T47D (cell line): ENCODE measurements at regions not wholly inside any gene's neighbourhood (a gene's known extent, or its start where the extent isn't known, plus 50 kb on each side); places are given as distances from the start of the nearest gene placed in this dataset.
"Not testable (repeated sequence)": the region's sequence is repeated elsewhere in the genome, so short reads cannot be mapped to it uniquely, and the experiment has no call there.

Experiments used
- DNase-seq, 2 experiments: peaks; one replicate each; pipeline versions ENCODE4 v3.0.0 to v3.0.0-alpha.2; 2011 to 2012; ENCODE audit warnings: low read depth in 1 of 2, low spot score in 1 of 2
- JUND ChIP-seq: IDR thresholded peaks from 2 replicates; pipeline ENCODE4 v1.6.1; 2012; ENCODE audit warnings: low read depth
- in situ Hi-C: cut with HindIII; loops from 2 replicates; pipeline ENCODE4 v1.10.0; 2016; ENCODE audit warnings: low sequenced_read_pairs, low pct_unique_long_range_greater_than_20kb

DNA sequence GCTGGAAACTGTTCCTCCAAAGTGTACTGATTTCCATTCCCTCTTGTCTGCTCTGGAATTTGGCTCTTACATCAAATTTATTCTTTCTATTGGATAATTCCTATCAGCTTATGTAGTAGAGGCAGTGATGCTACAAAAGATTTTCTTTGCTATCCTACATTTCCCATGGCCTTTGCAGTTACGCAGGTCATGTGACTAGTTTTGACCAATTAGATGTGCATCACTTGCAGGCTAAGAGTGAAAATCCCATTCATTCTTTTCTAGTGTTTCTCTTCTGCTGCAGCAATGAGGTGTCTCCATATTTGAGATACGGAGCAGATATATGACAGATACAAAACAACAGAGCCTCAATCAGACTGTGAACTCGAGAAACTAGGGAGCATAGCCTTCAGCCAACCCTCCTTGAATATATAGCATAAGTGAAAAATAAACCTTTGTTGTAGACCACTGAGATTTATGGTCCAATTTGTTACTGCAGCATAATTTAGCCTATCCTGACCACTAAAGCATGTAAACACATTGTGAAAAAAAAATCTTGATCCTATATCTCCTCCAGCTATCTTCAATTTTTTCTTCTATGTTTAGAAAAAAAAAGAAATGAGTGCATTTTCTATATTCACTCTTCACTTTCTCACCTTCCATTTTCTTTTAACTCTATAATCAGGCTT, 102.0 kb downstream of the HNMT start:
- DNase-seq, result no peak
- in situ Hi-C loops, result no loop called here
- no peak for TF ChIP-seq JUND

DNA sequence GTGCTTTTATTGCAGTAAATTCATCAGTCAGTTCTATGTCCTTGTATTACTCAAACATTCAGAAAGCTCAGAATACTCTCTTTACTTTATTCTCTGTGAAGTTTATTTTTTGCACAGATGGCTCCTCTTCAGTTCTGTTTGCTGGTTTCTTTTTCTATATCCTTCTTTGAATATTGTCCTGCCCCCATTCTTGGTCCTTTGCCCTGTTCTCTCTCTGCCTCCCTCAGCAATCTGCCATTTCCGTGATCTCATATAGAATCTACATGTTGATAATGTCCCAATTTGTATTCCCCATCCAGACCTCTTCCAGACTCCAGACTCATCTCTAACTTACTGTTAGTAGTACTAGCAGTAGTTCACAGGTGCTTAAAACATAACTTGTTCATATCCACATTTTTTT, 102.6 kb downstream of the HNMT start:
- in situ Hi-C loops, result no loop called here
- DNase-seq, result no peak
- no peak for TF ChIP-seq JUND

DNA sequence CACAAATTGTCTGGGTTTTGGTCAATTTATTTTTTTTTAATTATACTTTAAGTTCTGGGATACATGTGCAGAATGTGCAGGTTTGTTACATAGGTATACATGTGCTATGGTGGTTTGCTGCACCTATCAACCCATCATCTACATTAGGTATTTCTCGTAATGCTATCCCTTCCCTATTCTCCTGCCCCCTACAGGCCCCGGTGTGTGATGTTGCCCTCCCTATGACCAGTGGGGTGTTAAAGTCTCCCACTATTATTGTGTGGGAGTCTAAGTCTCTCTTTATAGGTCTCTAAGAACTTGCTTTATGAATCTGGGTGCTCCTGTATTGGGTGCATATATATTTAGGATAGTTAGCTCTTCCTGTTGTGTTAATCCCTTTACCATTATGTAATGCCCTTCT, 104.4 kb downstream of the HNMT start:
- DNase-seq, in situ Hi-C loops: not testable (repeated sequence)

DNA sequence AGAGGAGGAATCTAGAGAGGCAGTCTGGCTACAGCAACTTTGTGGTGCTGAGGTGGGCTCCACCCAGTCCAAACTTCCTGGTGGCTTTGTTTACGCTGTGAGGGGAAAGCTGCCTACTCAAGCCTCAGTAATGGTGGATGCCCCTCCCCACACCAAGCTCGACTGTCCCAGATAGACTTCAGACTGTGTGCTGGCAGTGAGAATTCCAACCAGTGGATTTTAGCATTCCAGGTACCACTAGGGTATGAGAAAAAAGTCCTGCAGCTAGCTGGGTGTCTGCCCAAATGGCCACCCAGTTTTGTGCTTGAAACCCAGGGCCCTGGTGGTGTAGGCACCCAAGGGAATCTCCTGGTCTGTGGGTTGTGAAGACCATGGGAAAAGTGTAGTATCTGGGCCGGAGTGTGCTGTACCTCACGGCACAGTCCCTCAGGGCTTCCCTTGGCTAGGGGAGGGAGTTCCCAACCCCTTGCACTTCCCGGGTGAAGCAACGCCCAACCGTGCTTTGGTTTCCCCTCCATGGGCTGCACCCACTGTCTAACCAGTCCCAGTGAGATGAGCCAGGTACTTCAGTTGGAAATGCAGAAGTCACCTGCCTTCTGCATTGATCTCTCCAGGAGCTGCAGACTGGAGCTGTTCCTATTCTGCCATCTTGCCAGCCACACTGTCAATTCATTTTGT, 106.9 kb downstream of the HNMT start:
- in situ Hi-C loops, DNase-seq: not testable (repeated sequence)

DNA sequence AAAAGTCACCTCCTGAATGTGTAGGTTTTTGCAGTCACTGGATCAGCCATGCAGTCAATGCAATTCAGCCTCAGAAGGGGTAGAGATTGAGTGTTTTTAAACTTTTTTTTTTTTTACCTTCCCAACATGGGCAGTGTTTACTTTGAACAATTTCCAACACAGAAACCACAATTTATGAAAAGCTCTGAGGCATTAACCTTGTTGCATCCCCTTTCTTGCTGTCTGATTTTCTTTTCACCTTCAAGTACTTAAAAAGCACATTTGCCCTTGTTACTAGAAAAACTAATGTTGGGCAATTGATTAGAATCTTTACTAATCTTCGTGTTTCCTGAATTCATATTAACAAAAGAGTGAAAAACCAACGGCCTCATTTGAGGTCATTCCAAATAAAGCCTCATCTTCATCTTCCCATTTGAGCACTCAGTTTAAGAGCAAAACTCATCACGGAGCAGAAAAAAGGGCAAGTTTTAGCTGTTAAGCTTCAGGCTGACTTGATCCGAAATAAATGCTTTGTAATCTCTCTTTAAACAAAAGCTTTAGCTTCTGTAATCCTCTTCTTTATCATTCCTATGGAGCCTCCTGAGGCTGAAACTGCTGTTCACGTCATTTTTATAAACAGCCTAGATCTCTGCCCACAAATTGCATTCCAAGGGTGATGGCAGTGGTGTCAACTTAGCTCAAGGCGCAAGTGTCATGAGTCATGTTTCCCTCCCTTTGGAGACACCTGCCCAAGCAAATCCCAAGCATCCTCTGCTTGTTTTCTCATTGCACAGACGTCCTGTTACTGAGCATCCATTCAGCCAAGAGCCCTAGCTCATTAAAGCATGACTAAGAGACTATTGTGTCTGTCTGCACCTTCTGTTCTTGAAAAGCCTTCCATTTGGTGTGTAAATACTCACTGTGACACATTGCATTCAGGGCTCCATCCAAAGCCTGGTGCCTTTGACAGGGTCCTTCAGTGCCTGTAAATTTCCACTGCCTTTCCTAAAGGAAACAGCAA, 107.7 kb downstream of the HNMT start:
- in situ Hi-C loops, result no loop called here
- DNase-seq, result peak in 1 of 2 experiments; percentile 76
- TF ChIP-seq JUND, result no peak

DNA sequence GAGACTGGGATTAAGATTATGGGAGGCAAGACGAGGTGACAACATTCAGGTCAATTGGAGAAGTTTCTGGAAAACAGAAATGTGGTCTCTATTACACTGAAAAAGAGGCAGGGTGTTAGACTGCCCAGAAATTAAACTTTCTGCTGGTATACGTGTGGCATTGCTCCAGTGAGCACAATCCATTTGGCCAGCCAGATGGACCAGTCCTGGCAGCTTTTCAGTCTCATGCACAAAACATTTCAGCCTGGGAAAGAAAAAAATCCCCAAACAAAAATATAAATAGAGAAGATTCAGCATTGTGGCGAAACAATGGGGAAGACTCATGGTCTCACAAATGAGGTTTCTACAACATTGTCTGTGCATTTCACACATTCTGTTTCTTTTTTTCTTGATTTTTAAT, 113.9 kb downstream of the HNMT start:
- DNase-seq, result no peak
- no peak for TF ChIP-seq JUND
- in situ Hi-C loops, result no loop called here

DNA sequence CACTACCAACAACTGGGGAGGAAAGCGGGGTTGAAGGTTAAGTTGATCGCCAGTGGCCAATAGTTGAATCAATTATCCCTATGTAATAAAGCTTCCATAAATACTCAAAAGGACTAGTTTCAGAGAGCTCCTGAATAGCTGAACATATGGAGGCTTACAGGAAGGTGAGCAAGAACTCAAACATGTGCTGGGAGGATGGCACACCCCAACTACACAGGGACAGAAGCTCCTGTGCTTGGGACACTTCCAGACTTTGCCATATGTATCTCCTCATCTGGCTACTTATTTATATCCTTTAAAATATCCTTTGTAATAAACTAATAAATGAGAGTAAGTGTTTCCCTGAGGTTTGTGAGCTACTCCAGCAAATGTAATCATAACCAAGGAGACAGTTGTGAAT, 115.7 kb downstream of the HNMT start:
- TF ChIP-seq JUND, result no peak
- in situ Hi-C loops, result no loop called here
- no peak for DNase-seq

DNA sequence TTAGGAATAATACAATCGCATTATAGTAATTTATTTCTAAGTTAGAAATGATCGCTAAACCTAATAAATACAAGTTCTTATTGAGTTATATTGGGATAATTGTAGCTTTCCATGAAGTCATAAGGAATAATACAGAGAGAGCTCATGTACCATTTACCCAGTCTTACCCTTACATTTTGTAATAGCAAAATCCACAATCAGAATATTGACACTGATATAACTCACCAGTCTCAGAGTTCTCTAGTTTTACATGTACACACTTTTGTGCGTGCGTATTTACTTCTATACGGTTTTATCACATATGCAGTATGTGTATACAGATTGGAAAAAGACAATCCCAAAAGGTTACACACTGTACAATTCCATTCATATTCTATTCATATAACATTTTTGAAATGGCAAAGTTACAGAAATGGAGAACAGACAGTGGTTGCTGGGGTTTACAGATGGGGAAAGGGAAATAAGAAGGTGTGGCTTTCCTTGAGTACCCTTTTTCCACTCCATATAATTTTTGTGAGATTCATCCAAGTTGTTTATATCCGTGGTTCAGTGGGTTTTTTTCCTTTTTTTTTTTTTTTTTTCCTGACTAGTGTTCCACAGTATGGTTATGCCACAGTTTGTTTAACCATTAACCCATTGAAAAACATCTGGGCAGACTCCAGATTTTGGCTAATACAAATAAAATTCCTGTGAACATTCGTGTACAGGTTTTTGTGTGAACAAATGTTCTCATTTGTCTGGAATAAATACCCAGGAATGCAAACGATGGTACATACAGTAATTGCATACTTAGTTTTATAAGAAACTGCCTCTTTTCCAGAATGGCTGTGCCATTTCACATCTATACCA, 117.2 kb downstream of the HNMT start:
- no peak for DNase-seq
- TF ChIP-seq JUND, result no peak
- in situ Hi-C loops, result no loop called here

DNA sequence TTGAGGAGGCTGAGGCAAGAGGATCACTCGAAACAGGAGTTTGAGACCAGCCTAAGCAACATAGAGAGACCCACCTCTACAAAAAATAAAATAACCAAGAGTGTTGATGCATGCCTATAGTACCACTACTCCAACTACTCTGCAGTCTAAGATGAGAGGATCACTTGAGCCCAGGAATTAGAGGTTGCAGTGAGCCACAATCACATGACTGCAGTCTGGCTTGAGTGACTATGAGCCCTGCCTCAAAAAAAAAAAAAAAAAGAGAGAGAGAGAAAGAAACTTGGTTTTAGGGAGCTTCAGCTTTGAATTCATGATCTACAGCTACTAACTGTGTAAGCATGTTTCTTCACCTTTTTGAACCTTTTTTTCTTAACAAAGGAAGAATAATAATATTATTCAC, 119.9 kb downstream of the HNMT start:
- no peak for DNase-seq
- in situ Hi-C loops, result no loop called here
- no peak for TF ChIP-seq JUND

DNA sequence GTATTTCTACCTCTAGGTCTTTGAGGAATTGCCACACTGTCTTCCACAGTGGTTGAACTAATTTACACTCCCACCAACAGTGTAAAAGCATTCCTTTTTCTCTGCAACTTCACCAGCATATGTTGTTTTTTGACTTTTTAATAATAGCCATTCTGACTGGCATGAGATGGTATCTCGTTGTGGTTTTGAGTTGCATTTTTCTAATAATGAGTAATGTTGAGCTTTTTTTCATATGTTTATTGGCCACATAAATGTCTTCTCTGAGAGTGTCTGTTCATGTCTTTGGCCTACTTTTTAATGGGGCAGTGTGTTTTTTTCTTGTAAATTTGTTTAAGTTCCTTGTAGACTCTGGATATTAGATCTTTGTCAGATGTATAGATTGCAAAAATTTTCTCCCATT, 121.2 kb downstream of the HNMT start:
- DNase-seq, in situ Hi-C loops: not testable (repeated sequence)

DNA sequence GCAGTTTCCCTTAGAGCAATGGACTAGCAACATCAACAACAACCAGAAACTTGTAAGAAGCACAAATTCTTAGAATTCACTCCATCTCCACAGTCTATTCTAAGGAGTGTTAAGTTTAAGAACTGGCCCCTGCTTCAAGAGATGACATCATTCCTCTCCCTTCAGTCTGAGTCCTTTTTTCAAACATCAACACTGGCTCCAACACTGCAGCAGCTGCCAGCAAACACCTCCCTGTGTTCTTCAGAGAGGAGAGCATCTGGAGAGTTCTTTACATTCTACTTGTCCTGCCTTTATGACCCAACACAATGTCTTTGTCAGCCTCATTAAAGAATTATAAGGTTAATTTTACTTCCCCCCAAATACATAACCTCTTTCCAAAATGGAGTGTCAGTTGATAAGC, 122.3 kb downstream of the HNMT start:
- TF ChIP-seq JUND, result no peak
- in situ Hi-C loops, result no loop called here
- DNase-seq, result no peak
